Fibroblast of peridontal ligament (primary cell): ENCODE measurements at regions not wholly inside any gene's neighbourhood (a gene's known extent, or its start where the extent isn't known, plus 50 kb on each side); places are given as distances from the start of the nearest gene placed in this dataset.
"Not testable (repeated sequence)": the region's sequence is repeated elsewhere in the genome, so short reads cannot be mapped to it uniquely, and the experiment has no call there.

Source experiments
- DNase-seq: peaks from one replicate; pipeline ENCODE4 v3.0.0-alpha.2; 2010; ENCODE audit errors: extremely low read depth

DNA sequence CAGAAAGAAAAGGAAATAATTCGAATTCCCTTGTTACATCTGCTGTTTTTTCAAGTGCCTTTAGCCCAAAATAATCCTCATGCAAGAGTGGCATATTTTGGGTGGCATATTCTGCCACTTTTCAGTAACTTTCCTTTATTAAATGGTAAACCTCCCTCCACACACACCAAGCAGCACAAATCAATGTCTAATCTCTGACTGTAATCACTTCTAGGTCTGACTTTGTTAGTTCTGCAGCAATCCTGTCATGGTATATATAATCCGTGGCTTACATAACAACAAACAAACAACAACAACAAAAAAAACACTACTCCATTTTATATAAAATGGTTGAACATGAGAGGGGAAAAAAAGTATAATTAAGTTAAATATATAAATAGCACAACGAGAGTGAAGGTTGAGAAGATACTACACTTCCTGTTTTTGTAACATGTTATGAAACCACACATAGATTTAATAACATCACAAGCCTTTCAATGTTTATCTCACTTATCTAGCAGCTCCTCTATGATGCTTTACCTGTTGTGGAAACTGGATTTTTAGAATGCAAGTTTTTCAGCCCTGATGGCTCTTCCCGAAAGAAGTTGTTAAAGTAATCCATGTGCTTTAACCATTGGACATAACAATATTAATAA, 715.4 kb downstream of the GRXCR1 start:
- no peak for DNase-seq

DNA sequence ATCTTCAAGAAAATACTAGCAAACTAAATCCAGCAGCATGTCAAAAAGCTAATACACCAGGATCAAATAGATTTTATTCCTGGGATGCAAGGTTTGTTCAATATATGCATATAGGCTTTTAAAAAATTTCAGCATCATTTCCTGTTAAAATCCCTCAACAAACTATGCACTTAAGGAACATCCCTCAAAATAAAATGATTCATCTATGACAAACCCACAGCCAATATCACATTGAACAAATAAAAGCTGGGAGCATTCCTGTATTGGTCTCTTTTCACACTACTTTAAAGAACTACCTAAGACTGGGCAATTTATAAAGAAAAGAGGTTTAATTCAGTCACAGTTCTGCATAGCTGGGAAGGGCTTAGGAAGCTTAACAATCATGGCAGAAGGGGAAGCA, 726.7 kb downstream of the GRXCR1 start:
- no peak for DNase-seq

- not testable (repeated sequence) for DNase-seq
Measured at GRCh38 chr4:43637893-43638292, 745.4 kb downstream of the GRXCR1 start.

GRCh38 chr4:43651991-43652390, 759.5 kb downstream of the GRXCR1 start:
- no peak for DNase-seq

DNA sequence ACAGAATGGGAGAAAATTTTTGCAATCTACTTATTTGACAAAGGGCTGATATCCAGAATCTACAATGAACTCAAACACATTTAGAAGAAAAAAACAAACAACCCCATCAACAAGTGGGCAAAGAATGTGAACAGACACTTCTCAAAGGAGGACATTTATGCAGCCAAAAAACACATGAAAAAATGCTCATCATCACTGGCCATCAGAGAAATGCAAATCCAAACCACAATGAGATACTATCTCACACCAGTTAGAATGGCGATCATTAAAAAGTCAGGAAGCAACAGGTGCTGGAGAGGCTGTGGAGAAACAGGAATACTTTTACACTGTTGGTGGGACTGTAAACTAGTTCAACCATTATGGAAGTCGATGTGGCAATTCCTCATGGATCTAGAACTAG, 767.0 kb downstream of the GRXCR1 start:
- DNase-seq = not testable (repeated sequence)

GRCh38 chr4:43672265-43672885, 776.2 kb downstream of the KCTD8 start:
- DNase-seq = not testable (repeated sequence)

- no peak for DNase-seq
Measured at GRCh38 chr4:43680421-43680820, 768.2 kb downstream of the KCTD8 start.

DNA sequence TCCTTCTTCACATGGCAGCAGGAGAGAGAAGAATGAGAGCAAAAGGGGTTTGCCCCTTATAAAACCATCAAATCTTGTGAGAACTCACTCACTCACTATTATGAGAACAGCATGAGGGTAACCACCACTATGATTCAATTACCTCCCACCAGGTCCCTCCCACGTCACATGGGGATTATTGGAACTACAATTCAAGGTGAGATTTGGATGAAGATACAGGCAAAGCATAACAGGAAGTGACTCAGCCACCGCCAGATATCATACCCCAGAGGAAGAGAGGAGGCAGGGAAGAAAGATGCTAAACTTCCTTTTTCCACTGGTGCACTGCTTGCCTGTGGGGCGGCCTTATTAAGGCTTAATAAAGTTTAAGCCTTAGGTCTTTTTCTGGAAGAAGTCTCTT, 766.1 kb downstream of the KCTD8 start:
- no peak for DNase-seq

DNA sequence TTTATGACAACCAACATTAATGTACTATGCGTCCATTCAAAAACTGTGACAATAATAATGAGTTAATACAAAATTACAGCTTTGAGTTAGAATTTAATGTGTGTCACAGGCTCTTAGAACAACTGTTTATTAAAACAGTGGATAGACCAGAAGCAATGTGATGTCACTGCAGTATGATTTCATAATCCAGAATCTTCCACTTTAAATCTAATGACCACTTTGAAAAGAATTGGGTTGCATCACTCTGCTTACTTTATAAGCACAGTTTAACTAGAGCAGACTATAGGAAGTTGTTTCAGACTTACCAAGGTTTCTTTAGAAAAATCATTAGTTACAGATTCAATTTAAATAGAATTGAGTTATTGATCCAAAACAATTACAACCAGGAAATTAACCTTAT, 758.5 kb downstream of the KCTD8 start:
- no peak for DNase-seq

DNA sequence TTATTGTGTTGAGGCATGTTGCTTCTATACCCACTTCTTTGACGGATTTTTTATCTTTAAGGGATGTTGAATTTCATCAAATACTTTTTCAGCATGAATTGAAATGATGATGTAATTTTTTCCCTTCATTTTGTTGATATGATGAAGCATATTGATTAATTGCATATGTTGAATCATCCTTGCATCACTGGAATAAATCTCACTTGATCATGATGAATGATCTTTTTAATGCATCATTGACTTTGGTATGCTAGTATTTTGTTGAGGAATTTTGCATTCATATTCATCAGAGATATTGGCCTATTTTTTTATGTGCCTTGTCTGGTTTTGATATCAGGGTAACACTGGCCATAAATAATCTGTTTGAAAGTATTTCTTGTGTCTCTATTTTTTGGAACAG, 754.7 kb downstream of the KCTD8 start:
- DNase-seq = no peak

DNA sequence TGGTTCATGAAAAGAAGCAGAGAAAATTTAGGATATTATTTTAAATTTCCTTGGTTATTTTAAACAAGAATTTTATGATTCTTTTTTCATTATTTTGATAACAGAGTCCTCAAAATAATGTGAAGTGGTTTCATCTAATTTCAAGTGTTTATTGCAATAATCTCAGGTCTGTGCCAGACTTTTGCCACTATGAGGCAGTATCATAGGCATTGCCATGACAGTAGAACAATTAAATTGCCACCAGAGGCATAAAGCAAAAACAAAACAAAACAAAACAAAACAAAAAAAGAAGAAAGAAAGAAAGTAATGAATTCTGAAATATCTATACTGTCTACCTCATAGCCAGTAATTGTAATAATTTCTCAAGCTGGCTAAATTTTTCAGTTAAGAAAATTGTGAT, 739.2 kb downstream of the KCTD8 start:
- no peak for DNase-seq

GRCh38 chr4:43716721-43717395, 731.8 kb downstream of the KCTD8 start:
- DNase-seq = no peak

GRCh38 chr4:43718369-43718768, 730.2 kb downstream of the KCTD8 start:
- DNase-seq = no peak

DNA sequence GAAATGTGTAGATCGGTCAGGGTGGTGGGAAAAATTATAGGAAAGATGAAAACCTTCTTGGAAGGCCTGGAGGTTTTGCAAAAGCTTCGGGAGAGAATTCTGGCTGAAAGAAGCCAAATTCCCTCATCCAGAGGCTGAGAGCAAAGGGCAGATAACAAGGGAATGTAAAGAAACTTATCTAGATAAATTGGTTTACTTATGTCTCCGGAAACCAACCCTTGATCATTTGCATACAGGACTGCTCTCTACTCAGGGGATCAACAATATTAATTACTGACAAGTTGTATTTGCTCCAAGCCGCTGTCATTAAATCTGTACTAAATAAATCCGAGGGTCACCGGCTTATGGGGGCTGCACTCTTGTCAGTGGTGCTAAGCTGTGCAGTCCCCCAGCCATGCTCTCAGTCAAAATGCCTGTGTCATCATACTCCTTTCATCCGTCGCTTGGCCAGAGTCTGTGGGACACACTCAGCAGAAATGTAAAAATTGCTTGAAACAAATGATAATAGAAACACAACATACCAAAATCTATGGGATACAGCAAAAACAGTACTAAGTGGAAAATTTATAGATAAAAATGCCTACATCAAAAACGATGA, 715.7 kb downstream of the KCTD8 start:
- no peak for DNase-seq

- no peak for DNase-seq
Measured at GRCh38 chr4:43742083-43742482, 706.5 kb downstream of the KCTD8 start.

GRCh38 chr4:43754566-43754965, 694.0 kb downstream of the KCTD8 start:
- DNase-seq = no peak

DNA sequence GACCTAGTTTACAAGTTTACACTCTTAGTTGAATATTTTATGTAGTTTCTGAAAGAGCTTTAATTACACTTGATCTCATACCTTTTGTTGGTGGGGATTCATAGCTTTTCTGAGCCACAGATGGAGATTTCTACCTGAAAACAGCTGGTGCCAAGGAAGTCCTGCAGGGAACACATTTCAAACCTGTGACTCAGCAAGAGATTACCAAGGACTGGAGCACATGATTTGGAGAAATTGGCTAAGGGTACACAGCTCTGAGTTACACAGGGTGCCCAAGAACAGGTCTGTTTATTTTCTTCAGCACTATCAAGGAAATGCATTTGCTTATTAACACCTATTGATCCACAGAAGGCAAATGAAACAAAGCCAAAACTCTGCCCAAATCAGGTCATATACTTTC, 691.5 kb downstream of the KCTD8 start:
- DNase-seq = no peak

DNA sequence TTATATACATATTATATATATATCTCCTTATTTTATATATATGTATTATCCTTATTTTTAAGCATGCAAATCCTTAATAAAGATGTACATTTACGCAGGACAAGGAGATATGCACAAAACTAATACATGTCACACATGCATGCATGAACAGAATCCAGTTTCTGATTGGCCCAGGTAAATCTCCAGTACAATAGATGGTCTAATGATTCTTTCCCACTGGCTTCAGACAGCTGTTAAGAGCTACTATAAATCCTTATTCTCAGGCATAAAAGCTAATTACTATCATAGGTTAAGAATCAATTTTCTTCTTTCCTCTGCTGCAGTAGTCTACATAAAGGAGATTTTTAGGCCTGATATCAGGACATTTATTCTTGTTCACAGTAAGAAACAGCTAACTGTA, 689.8 kb downstream of the KCTD8 start:
- no peak for DNase-seq

- DNase-seq = no peak
Measured at GRCh38 chr4:43763029-43763610, 685.5 kb downstream of the KCTD8 start.

GRCh38 chr4:43765514-43765913, 683.1 kb downstream of the KCTD8 start:
- DNase-seq = no peak

DNA sequence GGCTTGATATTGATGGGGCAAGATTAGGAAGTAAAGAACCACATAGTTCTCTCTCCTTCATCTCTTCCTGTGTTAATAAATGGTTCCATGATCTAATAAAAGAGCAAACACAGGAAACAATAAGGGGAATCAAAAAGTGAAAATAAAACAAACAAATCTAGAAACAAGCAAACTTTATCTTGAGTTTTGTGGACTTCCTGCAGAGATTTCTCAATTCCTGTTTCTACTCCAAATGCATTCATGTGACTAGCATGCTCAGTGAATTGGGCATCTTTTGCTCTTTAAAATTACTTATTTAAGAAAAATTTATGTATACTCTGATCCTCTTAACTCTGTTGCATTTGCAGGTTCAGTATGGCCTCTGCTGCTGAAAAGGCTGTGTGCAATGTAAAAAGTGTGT, 682.0 kb downstream of the KCTD8 start:
- no peak for DNase-seq

- no peak for DNase-seq
Measured at GRCh38 chr4:43776371-43776770, 672.2 kb downstream of the KCTD8 start.
